GM10248 (cell line): ENCODE measurements at regions not wholly inside any gene's neighbourhood (a gene's known extent, or its start where the extent isn't known, plus 50 kb on each side); places are given as distances from the start of the nearest gene placed in this dataset.
A peak's percentile ranks its signal among the peaks of the same experiment; 100 is the strongest.
"Not testable (repeated sequence)": the region's sequence is repeated elsewhere in the genome, so short reads cannot be mapped to it uniquely, and the experiment has no call there.

Experiments
- CTCF ChIA-PET: fragments of 300-600 bp; sonication (Branson Sonifier 250); formaldehyde crosslinking; extraction: SDS; loops from one replicate; lab custom pipeline; 2021; ENCODE audit warnings: antibody characterized with exemption; lab: Yijun Ruan, JAX
- POLR2A ChIA-PET: fragments of 350-650 bp; sonication (Branson Sonifier 250); formaldehyde crosslinking; extraction: SDS; loops from one replicate; lab custom pipeline; 2020; ENCODE audit warnings: antibody characterized with exemption; lab: Yijun Ruan, JAX
- DNase-seq: peaks from one replicate; pipeline ENCODE4 v3.0.0; 2012; ENCODE audit errors: extremely low spot score
- CTCF ChIP-seq: IDR thresholded peaks from 2 replicates; pipeline ENCODE4 v1.5.1; 2012; ENCODE audit warnings: mild to moderate bottlenecking, low read depth; ENCODE audit errors: extremely low read depth, missing control alignments, control extremely low read depth

- CTCF ChIA-PET: no interaction called here
- no peak for TF ChIP-seq CTCF
- no peak for DNase-seq
- POLR2A ChIA-PET: no interaction called here
Measured at GRCh38 chr12:92381856-92382255, 236.2 kb upstream of the BTG1 start.

GRCh38 chr12:92378682-92379479 lies 233.2 kb upstream of the BTG1 start:
- POLR2A ChIA-PET: no interaction called here
- CTCF ChIA-PET: interaction anchor here (1.2 to 1.6 kb wide), 3 partner anchors 8 to 28 kb away, joined by 3 to 4 read pairs (median 3); no protein-coding TSS in a partner anchor
- DNase-seq: no peak
- no peak for TF ChIP-seq CTCF

GRCh38 chr12:92375504-92375903 lies 229.9 kb upstream of the BTG1 start:
- DNase-seq, POLR2A ChIA-PET: not testable (repeated sequence)
- CTCF ChIA-PET: interaction anchor here (1.0 to 1.2 kb wide), 2 partner anchors 23 to 24 kb away, joined by 3 to 4 read pairs; no protein-coding TSS in a partner anchor

- TF ChIP-seq CTCF: no peak
- ChIA-PET POLR2A (no interaction called here), CTCF (interaction anchor here (2.5 kb wide), 1 partner anchor 17 kb away, joined by 14 read pairs; no protein-coding TSS in a partner anchor)
- peak; percentile 15 for DNase-seq
Measured at GRCh38 chr12:92370828-92371227, 225.2 kb upstream of the BTG1 start.

GRCh38 chr12:92369636-92370035 lies 224.0 kb upstream of the BTG1 start:
- POLR2A ChIA-PET: interaction anchor here (1.1 kb wide), 1 partner anchor 224 kb away, joined by 3 read pairs; the partner anchor contains the start of gene BTG1

GRCh38 chr12:92369056-92369455 lies 223.4 kb upstream of the BTG1 start:
- ChIA-PET POLR2A (interaction anchor here (1.1 kb wide), 1 partner anchor 223 kb away, joined by 3 read pairs; the partner anchor contains the start of gene BTG1), CTCF (interaction anchor here (1.4 to 2.5 kb wide), 2 partner anchors 19 to 39 kb away, joined by 4 to 14 read pairs; no protein-coding TSS in a partner anchor)
- DNase-seq: no peak
- no peak for TF ChIP-seq CTCF

More at GRCh38 chr12:92369636-92370035, 224.0 kb upstream of the BTG1 start:
- CTCF ChIA-PET: interaction anchor here (1.4 to 2.5 kb wide), 2 partner anchors 18 to 38 kb away, joined by 4 to 14 read pairs; no protein-coding TSS in a partner anchor
- TF ChIP-seq CTCF: no peak
- no peak for DNase-seq

- TF ChIP-seq CTCF: no peak
- ChIA-PET POLR2A (no interaction called here), CTCF (interaction anchor here (0.8 to 4.0 kb wide), 4 partner anchors 12 to 204 kb away, joined by 3 to 15 read pairs (median 3); no protein-coding TSS in a partner anchor)
- no peak for DNase-seq
Measured at GRCh38 chr12:92365836-92366235, 220.2 kb upstream of the BTG1 start.
